CD8-positive, alpha-beta memory T cell (primary cell): ENCODE measurements at regions not wholly inside any gene's neighbourhood (a gene's known extent, or its start where the extent isn't known, plus 50 kb on each side); places are given as distances from the start of the nearest gene placed in this dataset.

ENCODE experiments used
- CTCF ChIA-PET: fragments of 350-600 bp; sonication (Branson Sonifier 250); formaldehyde crosslinking; loops from one replicate; lab custom pipeline; 2021; ENCODE audit warnings: antibody characterized with exemption; lab: Charles Lee
- POLR2A ChIA-PET: fragments of 350-600 bp; sonication (Branson Sonifier 250); formaldehyde crosslinking; loops from one replicate; lab custom pipeline; 2021; ENCODE audit warnings: antibody characterized with exemption; lab: Charles Lee
- DNase-seq, 5 donors: peaks; one replicate each; pipeline versions ENCODE4 v3.0.0 to v3.0.0-alpha.2; 2020 to 2022; ENCODE audit warnings: mixed read lengths in 1 of 5
- H3K27ac ChIP-seq: one replicate; pipeline ENCODE4 v1.7.0; 2013; ENCODE audit warnings: low read depth, mild to moderate bottlenecking, low read length, moderate library complexity
- H3K27me3 ChIP-seq: 2 replicates; pipeline ENCODE4 v1.7.0; 2013; ENCODE audit warnings: low read length, mild to moderate bottlenecking; ENCODE audit not compliant: insufficient read depth, poor library complexity, severe bottlenecking
- H3K36me3 ChIP-seq: 2 replicates; pipeline ENCODE4 v1.7.0; 2013; ENCODE audit warnings: mild to moderate bottlenecking, low read length, moderate library complexity; ENCODE audit not compliant: insufficient read depth
- H3K4me1 ChIP-seq: 2 replicates; pipeline ENCODE4 v1.7.0; 2013; ENCODE audit warnings: mild to moderate bottlenecking, low read length, moderate library complexity; ENCODE audit not compliant: insufficient read depth
- H3K4me3 ChIP-seq: 2 replicates; pipeline ENCODE4 v1.7.0; 2013; ENCODE audit warnings: mild to moderate bottlenecking, low read length
- H3K9me3 ChIP-seq: 2 replicates; pipeline ENCODE4 v1.7.0; 2013; ENCODE audit warnings: mild to moderate bottlenecking, low read length
- H3K27ac Mint-ChIP-seq, 8 donors: one replicate each; pipeline ENCODE4 v1.8.0; 2020 to 2021; ENCODE audit warnings: mixed read lengths in 8 of 8, mild to moderate bottlenecking in 6 of 8, inconsistent platforms in 3 of 8, moderate library complexity in 3 of 8
- H3K27me3 Mint-ChIP-seq, 2 donors: one replicate each; pipeline ENCODE4 v1.8.0; 2020 to 2021; ENCODE audit warnings: mixed read lengths in 2 of 2, mild to moderate bottlenecking in 1 of 2, moderate library complexity in 1 of 2
- H3K36me3 Mint-ChIP-seq, 3 donors: one replicate each; pipeline ENCODE4 v1.8.0; 2020 to 2021; ENCODE audit warnings: mixed read lengths in 3 of 3, inconsistent platforms in 1 of 3, mild to moderate bottlenecking in 1 of 3
- H3K4me1 Mint-ChIP-seq, 3 donors: one replicate each; pipeline ENCODE4 v1.8.0; 2020 to 2021; ENCODE audit warnings: mixed read lengths in 3 of 3, inconsistent platforms in 1 of 3, mild to moderate bottlenecking in 1 of 3
- H3K4me3 Mint-ChIP-seq, 7 donors: one replicate each; pipeline ENCODE4 v1.8.0; 2020 to 2021; ENCODE audit warnings: mixed read lengths in 7 of 7, mild to moderate bottlenecking in 6 of 7, moderate library complexity in 4 of 7, inconsistent platforms in 2 of 7
- H3K9me3 Mint-ChIP-seq, 5 donors: one replicate each; pipeline ENCODE4 v1.8.0; 2020 to 2022; ENCODE audit warnings: mixed read lengths in 5 of 5, mild to moderate bottlenecking in 3 of 5, moderate library complexity in 2 of 5, inconsistent platforms in 1 of 5

- Mint-ChIP-seq H3K4me3 (no peak overlapping the region), H3K4me1 (no peaks in the 10 kb centered on the region), H3K27ac (no peak overlapping the region), H3K36me3 (no peaks in the 10 kb centered on the region), H3K27me3 (no peaks in the 10 kb centered on the region), H3K9me3 (peaks cover 0 to 2% (median 0%) of the 10 kb centered on the region in 5 donors)
- Histone ChIP-seq H3K27me3 (no peaks in the 10 kb centered on the region), H3K4me1 (no peaks in the 10 kb centered on the region), H3K4me3 (no peak overlapping the region), H3K27ac (no peak overlapping the region), H3K36me3 (no peaks in the 10 kb centered on the region), H3K9me3 (no peaks in the 10 kb centered on the region)
- CTCF ChIA-PET: no interaction called here
- no peak for DNase-seq
- POLR2A ChIA-PET: no interaction called here
These were observed 64.0 kb upstream of the KCNN2 start for GRCh38 chr5:114297915-114298314.

- H3K27ac ChIP-seq: no peak overlapping the region
- POLR2A ChIA-PET: no interaction called here
- Mint-ChIP-seq H3K9me3 (peaks cover 0 to 4% (median 0%) of the 10 kb centered on the region in 5 donors), H3K4me3 (no peak overlapping the region), H3K4me1 (no peaks in the 10 kb centered on the region), H3K27ac (no peak overlapping the region), H3K36me3 (no peaks in the 10 kb centered on the region), H3K27me3 (no peaks in the 10 kb centered on the region)
- H3K36me3 ChIP-seq: no peaks in the 10 kb centered on the region
- CTCF ChIA-PET: no interaction called here
- no peak overlapping the region for H3K4me3 ChIP-seq
- DNase-seq: no peak
- H3K27me3 ChIP-seq: no peaks in the 10 kb centered on the region
- no peaks in the 10 kb centered on the region for H3K4me1 ChIP-seq
- no peaks in the 10 kb centered on the region for H3K9me3 ChIP-seq
These were observed 56.3 kb upstream of the KCNN2 start for GRCh38 chr5:114305402-114306207.

GRCh38 chr5:114308017-114308416 lies 53.9 kb upstream of the KCNN2 start:
- Mint-ChIP-seq H3K27me3 (no peaks in the 10 kb centered on the region), H3K9me3 (peaks cover 0 to 4% (median 2%) of the 10 kb centered on the region in 5 donors), H3K27ac (no peak overlapping the region), H3K36me3 (no peaks in the 10 kb centered on the region), H3K4me1 (no peaks in the 10 kb centered on the region), H3K4me3 (no peak overlapping the region)
- Histone ChIP-seq H3K4me1 (no peaks in the 10 kb centered on the region), H3K4me3 (no peak overlapping the region), H3K9me3 (no peaks in the 10 kb centered on the region), H3K27ac (no peak overlapping the region), H3K36me3 (no peaks in the 10 kb centered on the region), H3K27me3 (no peaks in the 10 kb centered on the region)
- no peak for DNase-seq
- POLR2A ChIA-PET: no interaction called here
- CTCF ChIA-PET: no interaction called here

- H3K36me3 Mint-ChIP-seq: no peaks in the 10 kb centered on the region
- H3K4me3 Mint-ChIP-seq: no peak overlapping the region
- H3K36me3 ChIP-seq: no peaks in the 10 kb centered on the region
- H3K4me1 ChIP-seq: no peaks in the 10 kb centered on the region
- POLR2A ChIA-PET: no interaction called here
- H3K9me3 Mint-ChIP-seq: peaks cover 0 to 4% (median 3%) of the 10 kb centered on the region in 5 donors
- no peak overlapping the region for H3K27ac ChIP-seq
- H3K4me1 Mint-ChIP-seq: no peaks in the 10 kb centered on the region
- no peak for DNase-seq
- CTCF ChIA-PET: no interaction called here
- H3K27me3 Mint-ChIP-seq: no peaks in the 10 kb centered on the region
- H3K9me3 ChIP-seq: no peaks in the 10 kb centered on the region
- H3K27ac Mint-ChIP-seq: peak overlapping the region in 1 of 8 donors; percentile 2
- no peaks in the 10 kb centered on the region for H3K27me3 ChIP-seq
- no peak overlapping the region for H3K4me3 ChIP-seq
These were observed 53.4 kb upstream of the KCNN2 start for GRCh38 chr5:114308508-114308907.

GRCh38 chr5:114310666-114311065 lies 51.2 kb upstream of the KCNN2 start:
- H3K4me1 ChIP-seq: no peaks in the 10 kb centered on the region
- Mint-ChIP-seq H3K4me1 (no peaks in the 10 kb centered on the region), H3K4me3 (no peak overlapping the region), H3K36me3 (no peaks in the 10 kb centered on the region), H3K27me3 (peaks cover 0 to 1% of the 10 kb centered on the region in 2 donors), H3K27ac (no peak overlapping the region), H3K9me3 (peaks cover 0 to 4% (median 3%) of the 10 kb centered on the region in 5 donors)
- H3K9me3 ChIP-seq: no peaks in the 10 kb centered on the region
- DNase-seq: no peak
- CTCF ChIA-PET: no interaction called here
- no peaks in the 10 kb centered on the region for H3K27me3 ChIP-seq
- H3K36me3 ChIP-seq: no peaks in the 10 kb centered on the region
- H3K27ac ChIP-seq: no peak overlapping the region
- POLR2A ChIA-PET: no interaction called here
- H3K4me3 ChIP-seq: no peak overlapping the region

GRCh38 chr5:114311281-114311680 lies 50.6 kb upstream of the KCNN2 start:
- H3K4me1 Mint-ChIP-seq: no peaks in the 10 kb centered on the region
- H3K9me3 Mint-ChIP-seq: peaks cover 0 to 4% (median 3%) of the 10 kb centered on the region in 5 donors
- ChIA-PET POLR2A (no interaction called here), CTCF (no interaction called here)
- no peaks in the 10 kb centered on the region for H3K36me3 ChIP-seq
- H3K27me3 Mint-ChIP-seq: peaks cover 0 to 1% of the 10 kb centered on the region in 2 donors
- no peak overlapping the region for H3K4me3 Mint-ChIP-seq
- H3K27ac ChIP-seq: no peak overlapping the region
- no peaks in the 10 kb centered on the region for H3K4me1 ChIP-seq
- no peak overlapping the region for H3K27ac Mint-ChIP-seq
- no peaks in the 10 kb centered on the region for H3K27me3 ChIP-seq
- no peaks in the 10 kb centered on the region for H3K9me3 ChIP-seq
- no peaks in the 10 kb centered on the region for H3K36me3 Mint-ChIP-seq
- no peak overlapping the region for H3K4me3 ChIP-seq
- DNase-seq: no peak

- POLR2A ChIA-PET: no interaction called here
These were observed 49.9 kb upstream of the KCNN2 start for GRCh38 chr5:114311968-114312367.

More at GRCh38 chr5:114311968-114312367, 49.9 kb upstream of the KCNN2 start:
- Mint-ChIP-seq H3K27me3 (peaks cover 0 to 1% of the 10 kb centered on the region in 2 donors), H3K4me1 (no peaks in the 10 kb centered on the region), H3K9me3 (peaks cover 0 to 4% (median 3%) of the 10 kb centered on the region in 5 donors), H3K4me3 (no peak overlapping the region), H3K36me3 (no peaks in the 10 kb centered on the region), H3K27ac (no peak overlapping the region)
- DNase-seq: no peak
- H3K27me3 ChIP-seq: no peaks in the 10 kb centered on the region
- H3K4me3 ChIP-seq: no peak overlapping the region
- H3K9me3 ChIP-seq: no peaks in the 10 kb centered on the region
- H3K27ac ChIP-seq: no peak overlapping the region
- H3K4me1 ChIP-seq: no peaks in the 10 kb centered on the region
- H3K36me3 ChIP-seq: no peaks in the 10 kb centered on the region
- CTCF ChIA-PET: no interaction called here
